ENCODE measurements at regions not wholly inside any gene's neighbourhood (a gene's known extent, or its start where the extent isn't known, plus 50 kb on each side); places are given as distances from the start of the nearest gene placed in this dataset.
"Not testable (repeated sequence)": the region's sequence is repeated elsewhere in the genome, so short reads cannot be mapped to it uniquely, and the experiment has no call there.

GRCh38 chr11:37442576-37442975 lies 844.5 kb upstream of the RAG2 start:
- Histone ChIP-seq H3K56ac (ENCODE audit: insufficient read length, low read depth, low read length) (no peak overlapping the region), H4K8ac (replicated peaks; ENCODE audit: insufficient read length, low read depth, low read length) (no peak overlapping the region), H3K4me2 (ENCODE audit: insufficient read depth, insufficient read length, low read length) (no peak overlapping the region), H4K91ac (ENCODE audit: insufficient read length, low read depth, low read length) (no peak overlapping the region), H4K5ac (ENCODE audit: insufficient read length, low read depth, low read length) (no peak overlapping the region), H3K4me1 (ENCODE audit: insufficient read depth, low read length) (no peaks in the 10 kb centered on the region), H4K20me1 (ENCODE audit: control insufficient read depth, insufficient read depth, insufficient read length) (no peaks in the 10 kb centered on the region), H3T11ph (ENCODE audit: low read length) (no peak overlapping the region), H3K23me2 (ENCODE audit: insufficient read length, low read depth, low read length, poor library complexity, severe bottlenecking) (no peaks in the 10 kb centered on the region), H2BK15ac (ENCODE audit: low read depth, low read length) (no peak overlapping the region), H2BK12ac (ENCODE audit: insufficient read length, low read depth, low read length) (no peak overlapping the region), H3K14ac (ENCODE audit: insufficient read depth, low read length) (no peak overlapping the region), H2BK120ac (ENCODE audit: low read depth, low read length, poor library complexity, severe bottlenecking) (no peak overlapping the region), H3K4ac (ENCODE audit: low read depth, low read length) (no peak overlapping the region), H2AK5ac (ENCODE audit: insufficient read length, low read length) (no peak overlapping the region), H2BK5ac (ENCODE audit: insufficient read length, low read length) (no peak overlapping the region), H2AFZ (ENCODE audit: low read length) (no peak overlapping the region), H3K27ac (ENCODE audit: insufficient read length, low read depth, low read length) (no peak overlapping the region), H3K27me3 (ENCODE audit: insufficient read depth, low read length) (no peaks in the 10 kb centered on the region), H3K18ac (ENCODE audit: insufficient read length, low read depth, low read length) (no peak overlapping the region), H2BK20ac (ENCODE audit: low read depth, low read length, poor library complexity, severe bottlenecking) (no peak overlapping the region), H3K23ac (ENCODE audit: insufficient read length, low read depth, low read length) (no peak overlapping the region), H3K79me1 (ENCODE audit: insufficient read depth, low read depth, low read length, poor library complexity, severe bottlenecking) (no peaks in the 10 kb centered on the region), H3K9ac (ENCODE audit: extremely low read depth, insufficient read length, low read length) (no peak overlapping the region), H3K9me3 (ENCODE audit: control insufficient read depth, low read depth, low read length) (no peaks in the 10 kb centered on the region), H3K79me2 (ENCODE audit: insufficient read depth, low read length) (no peaks in the 10 kb centered on the region)
- 0 out of 7 replicates have a peak, but pooled peaks cover 0 to 3% (median 0%) of the 10 kb centered on the region in 3 experiments for H3K36me3 Mint-ChIP-seq (ENCODE audit: insufficient read depth in 1 of 3, low read depth in 3 of 3)
- no CpG with 5 or more reads among the region's 1 CpG for WGBS (ENCODE audit: extremely low coverage, insufficient read length, low lambda C conversion rate)
- no peak overlapping the region for H3K4me3 Mint-ChIP-seq
- peaks cover 9 to 11% of the 10 kb centered on the region in 2 experiments for H3K4me1 Mint-ChIP-seq
- TF ChIP-seq, protein P1, sequence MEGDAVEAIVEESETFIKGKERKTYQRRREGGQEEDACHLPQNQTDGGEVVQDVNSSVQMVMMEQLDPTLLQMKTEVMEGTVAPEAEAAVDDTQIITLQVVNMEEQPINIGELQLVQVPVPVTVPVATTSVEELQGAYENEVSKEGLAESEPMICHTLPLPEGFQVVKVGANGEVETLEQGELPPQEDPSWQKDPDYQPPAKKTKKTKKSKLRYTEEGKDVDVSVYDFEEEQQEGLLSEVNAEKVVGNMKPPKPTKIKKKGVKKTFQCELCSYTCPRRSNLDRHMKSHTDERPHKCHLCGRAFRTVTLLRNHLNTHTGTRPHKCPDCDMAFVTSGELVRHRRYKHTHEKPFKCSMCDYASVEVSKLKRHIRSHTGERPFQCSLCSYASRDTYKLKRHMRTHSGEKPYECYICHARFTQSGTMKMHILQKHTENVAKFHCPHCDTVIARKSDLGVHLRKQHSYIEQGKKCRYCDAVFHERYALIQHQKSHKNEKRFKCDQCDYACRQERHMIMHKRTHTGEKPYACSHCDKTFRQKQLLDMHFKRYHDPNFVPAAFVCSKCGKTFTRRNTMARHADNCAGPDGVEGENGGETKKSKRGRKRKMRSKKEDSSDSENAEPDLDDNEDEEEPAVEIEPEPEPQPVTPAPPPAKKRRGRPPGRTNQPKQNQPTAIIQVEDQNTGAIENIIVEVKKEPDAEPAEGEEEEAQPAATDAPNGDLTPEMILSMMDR (conservative IDR thresholded peaks at IDR 0.05): no peak
- no peaks in the 10 kb centered on the region for H3K27me3 Mint-ChIP-seq (ENCODE audit: low read depth)
- peaks cover 3 to 5% of the 10 kb centered on the region in 2 experiments; a peak in 2 of 5 replicates for H3K9me3 Mint-ChIP-seq
- H3K27ac Mint-ChIP-seq: no peak overlapping the region
- DNase-seq: no peak

GRCh38 chr11:37431633-37432230 lies 833.7 kb upstream of the RAG2 start:
- WGBS (ENCODE audit: extremely low coverage, insufficient read length, low lambda C conversion rate): no CpG with 5 or more reads among the region's 29 CpGs
- H3K4me2 ChIP-seq (ENCODE audit: insufficient read depth, insufficient read length, low read length); H2BK12ac ChIP-seq (ENCODE audit: insufficient read length, low read depth, low read length); H3K56ac ChIP-seq (ENCODE audit: insufficient read length, low read depth, low read length); H4K20me1 ChIP-seq (ENCODE audit: control insufficient read depth, insufficient read depth, insufficient read length); H4K5ac ChIP-seq (ENCODE audit: insufficient read length, low read depth, low read length); H3K27me3 ChIP-seq (ENCODE audit: insufficient read depth, low read length); H3K4me3 Mint-ChIP-seq; H4K91ac ChIP-seq (ENCODE audit: insufficient read length, low read depth, low read length); H3K27ac ChIP-seq (ENCODE audit: insufficient read length, low read depth, low read length); H3K4ac ChIP-seq (ENCODE audit: low read depth, low read length); H2BK15ac ChIP-seq (ENCODE audit: low read depth, low read length); H3K23me2 ChIP-seq (ENCODE audit: insufficient read length, low read depth, low read length, poor library complexity, severe bottlenecking); H3K18ac ChIP-seq (ENCODE audit: insufficient read length, low read depth, low read length); H3K27ac Mint-ChIP-seq; H2AFZ ChIP-seq (ENCODE audit: low read length); H4K8ac ChIP-seq (replicated peaks; ENCODE audit: insufficient read length, low read depth, low read length); H3K9ac ChIP-seq (ENCODE audit: extremely low read depth, insufficient read length, low read length); H3K27me3 Mint-ChIP-seq (ENCODE audit: low read depth); H3T11ph ChIP-seq (ENCODE audit: low read length); H2BK5ac ChIP-seq (ENCODE audit: insufficient read length, low read length); DNase-seq; H3K23ac ChIP-seq (ENCODE audit: insufficient read length, low read depth, low read length); H3K9me3 ChIP-seq (ENCODE audit: control insufficient read depth, low read depth, low read length); H3K14ac ChIP-seq (ENCODE audit: insufficient read depth, low read length); H3K79me1 ChIP-seq (ENCODE audit: insufficient read depth, low read depth, low read length, poor library complexity, severe bottlenecking); H3K4me1 Mint-ChIP-seq; H3K4me1 ChIP-seq (ENCODE audit: insufficient read depth, low read length); H2AK5ac ChIP-seq (ENCODE audit: insufficient read length, low read length); H2BK120ac ChIP-seq (ENCODE audit: low read depth, low read length, poor library complexity, severe bottlenecking); H3K79me2 ChIP-seq (ENCODE audit: insufficient read depth, low read length); H2BK20ac ChIP-seq (ENCODE audit: low read depth, low read length, poor library complexity, severe bottlenecking): not testable (repeated sequence)
- Mint-ChIP-seq H3K9me3 (peaks cover 59 to 64% of the 10 kb centered on the region in 2 experiments), H3K36me3 (ENCODE audit: insufficient read depth in 1 of 3, low read depth in 3 of 3) (peaks cover 8 to 44% (median 25%) of the 10 kb centered on the region in 3 experiments)
